ENCODE measurements at regions not wholly inside any gene's neighbourhood (a gene's known extent, or its start where the extent isn't known, plus 50 kb on each side); places are given as distances from the start of the nearest gene placed in this dataset.

DNA sequence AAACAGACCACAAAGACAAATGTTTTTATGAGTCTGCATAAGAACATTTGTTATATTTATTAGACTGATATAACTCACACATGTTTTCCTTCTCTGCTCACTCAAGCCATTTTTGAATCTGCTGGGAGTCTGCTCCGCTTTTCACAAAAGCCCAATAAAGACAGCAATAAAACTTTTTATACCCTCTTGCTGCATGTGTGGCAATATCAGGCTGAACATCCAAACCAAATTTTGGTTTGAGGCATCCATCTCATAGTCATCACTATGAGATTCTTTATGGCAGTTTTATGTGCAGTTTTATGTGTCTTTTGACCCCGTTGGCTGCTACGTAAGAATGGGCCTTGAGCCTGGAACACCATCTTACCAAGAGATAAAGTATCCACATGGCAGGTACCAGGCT, 1276.8 kb upstream of the ADGRB3 start:
- H3K4me3 ChIP-seq = no peak overlapping the region
- H3K36me3 ChIP-seq (ENCODE audit: insufficient read depth in 1 of 2, low read depth in 1 of 2) = no peaks in the 10 kb centered on the region
- DNase-seq (no peak), ATAC-seq (no peak)
- H3K27me3 ChIP-seq (ENCODE audit: insufficient read depth in 3 of 3, low read length in 2 of 3) = no peaks in the 10 kb centered on the region
- WGBS, 3 donors = 72 to 84% (median 81%) methylated on average over 3 of the region's 3 CpGs
- no peak overlapping the region for H3K27ac ChIP-seq
- H3K4me1 ChIP-seq = no peaks in the 10 kb centered on the region
- no peaks in the 10 kb centered on the region for H3K9me3 ChIP-seq
- no peak for TF ChIP-seq CTCF (IDR thresholded peaks at IDR 0.05)
- intact Hi-C loops (cut with DNase I) = no loop called here

DNA sequence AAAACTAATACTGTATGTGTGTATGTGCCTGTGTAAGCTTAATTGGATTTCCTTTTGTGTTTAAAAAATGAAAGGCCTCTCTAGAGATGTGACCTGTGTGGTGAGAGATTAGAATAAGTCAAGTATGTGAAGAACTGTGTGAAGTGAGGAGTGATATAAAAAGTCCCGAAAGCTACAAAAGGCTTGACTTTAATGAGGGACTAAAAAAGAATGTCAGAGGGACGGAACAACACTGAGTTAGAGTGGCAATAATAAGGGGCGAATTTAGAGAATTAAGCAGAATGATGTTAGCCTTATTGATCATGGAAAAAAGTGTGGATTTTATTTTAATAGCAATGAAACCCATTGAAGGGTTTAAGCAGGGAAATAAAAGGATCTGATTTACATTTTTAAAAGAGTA, 1281.2 kb upstream of the ADGRB3 start:
- no peak for DNase-seq
- TF ChIP-seq CTCF (IDR thresholded peaks at IDR 0.05) = no peak
- 76 to 82% (median 78%) methylated on average over 3 of the region's 3 CpGs for WGBS, 3 donors

DNA sequence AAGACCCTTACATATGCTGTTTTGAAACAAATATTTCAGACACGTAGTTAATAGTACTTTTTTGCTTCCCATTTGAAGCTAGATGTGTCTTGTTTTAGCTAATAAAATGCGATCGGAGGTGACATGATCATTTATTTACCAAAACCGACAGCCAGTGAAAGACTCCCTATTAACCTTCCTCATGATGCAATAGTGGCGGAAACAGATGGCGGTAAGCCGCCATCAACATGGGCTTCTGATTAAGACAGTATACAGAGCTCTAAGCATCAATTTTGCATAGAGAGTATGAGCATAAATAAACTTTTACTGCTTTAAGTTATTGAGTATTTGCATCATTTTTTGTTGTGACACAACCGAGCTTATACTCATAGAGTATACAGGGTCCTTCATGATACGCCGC, 1282.4 kb upstream of the ADGRB3 start:
- 82 to 90% (median 83%) methylated on average over 10 of the region's 10 CpGs for WGBS, 3 donors
- H3K4me1 ChIP-seq = no peaks in the 10 kb centered on the region
- no peaks in the 10 kb centered on the region for H3K27me3 ChIP-seq (ENCODE audit: insufficient read depth in 3 of 3, low read length in 2 of 3)
- H3K4me3 ChIP-seq = no peak overlapping the region
- H3K9me3 ChIP-seq = no peaks in the 10 kb centered on the region
- H3K27ac ChIP-seq = no peak overlapping the region
- no peak for ATAC-seq
- TF ChIP-seq CTCF (IDR thresholded peaks at IDR 0.05) = no peak
- intact Hi-C loops (cut with DNase I) = no loop called here
- no peak for DNase-seq
- H3K36me3 ChIP-seq (ENCODE audit: insufficient read depth in 1 of 2, low read depth in 1 of 2) = no peaks in the 10 kb centered on the region

More for the DNA sequence above, 1281.2 kb upstream of the ADGRB3 start:
- Histone ChIP-seq H3K27me3 (ENCODE audit: insufficient read depth in 3 of 3, low read length in 2 of 3) (no peaks in the 10 kb centered on the region), H3K4me3 (no peak overlapping the region), H3K9me3 (no peaks in the 10 kb centered on the region), H3K4me1 (no peaks in the 10 kb centered on the region), H3K27ac (no peak overlapping the region), H3K36me3 (ENCODE audit: insufficient read depth in 1 of 2, low read depth in 1 of 2) (no peaks in the 10 kb centered on the region)
- ATAC-seq = no peak
- intact Hi-C loops (cut with DNase I) = no loop called here

- H3K27me3 ChIP-seq (ENCODE audit: insufficient read depth in 3 of 3, low read length in 2 of 3) = no peaks in the 10 kb centered on the region
- no peak overlapping the region for H3K27ac ChIP-seq
- H3K36me3 ChIP-seq (ENCODE audit: insufficient read depth in 1 of 2, low read depth in 1 of 2) = no peaks in the 10 kb centered on the region
- 91 to 95% (median 93%) methylated on average over 4 of the region's 4 CpGs for WGBS, 3 donors
- no peak for DNase-seq
- H3K4me3 ChIP-seq = no peak overlapping the region
- no peaks in the 10 kb centered on the region for H3K4me1 ChIP-seq
- intact Hi-C loops (cut with DNase I) = no loop called here
- H3K9me3 ChIP-seq = no peaks in the 10 kb centered on the region
- TF ChIP-seq CTCF (IDR thresholded peaks at IDR 0.05) = no peak
- ATAC-seq = no peak
Measured at GRCh38 chr6:67350729-67351128, 1284.4 kb upstream of the ADGRB3 start.

- H3K27ac ChIP-seq = no peak overlapping the region
- H3K4me1 ChIP-seq = no peaks in the 10 kb centered on the region
- DNase-seq = no peak
- H3K4me3 ChIP-seq = no peak overlapping the region
- intact Hi-C loops (cut with DNase I) = no loop called here
- 84 to 89% (median 86%) methylated on average over 7 of the region's 7 CpGs for WGBS, 3 donors
- ATAC-seq = no peak
- no peaks in the 10 kb centered on the region for H3K9me3 ChIP-seq
- H3K27me3 ChIP-seq (ENCODE audit: insufficient read depth in 3 of 3, low read length in 2 of 3) = no peaks in the 10 kb centered on the region
- no peak for TF ChIP-seq CTCF (IDR thresholded peaks at IDR 0.05)
- no peaks in the 10 kb centered on the region for H3K36me3 ChIP-seq (ENCODE audit: insufficient read depth in 1 of 2, low read depth in 1 of 2)
Measured at GRCh38 chr6:67345946-67346345, 1289.1 kb upstream of the ADGRB3 start.
